H1 (cell line): ENCODE measurements at regions not wholly inside any gene's neighbourhood (a gene's known extent, or its start where the extent isn't known, plus 50 kb on each side); places are given as distances from the start of the nearest gene placed in this dataset.
"Not testable (repeated sequence)": the region's sequence is repeated elsewhere in the genome, so short reads cannot be mapped to it uniquely, and the experiment has no call there.

Experiments used
- CTCF ChIA-PET: fragments of 300-600 bp; sonication (Branson Sonifier 250); formaldehyde crosslinking; loops from one replicate; lab custom pipeline; 2021; ENCODE audit not compliant: partially characterized antibody; lab: Charles Lee
- POLR2A ChIA-PET: fragments of 300-600 bp; sonication (Branson Sonifier 250); formaldehyde crosslinking; loops from one replicate; lab custom pipeline; 2021; ENCODE audit warnings: inconsistent platforms; ENCODE audit not compliant: partially characterized antibody; lab: Charles Lee
- DNase-seq, 2 experiments: peaks; one replicate each; pipeline versions ENCODE4 v3.0.0 to v3.0.0-alpha.2; 2010 to 2022; ENCODE audit warnings: low spot score in 2 of 2, low read depth in 1 of 2, mixed read lengths in 1 of 2
- FAIRE-seq: peaks from 2 replicates; lab custom pipeline; 2011; peaks lifted over from hg19 to GRCh38; lab: Jason Lieb, UNC
- H2AFZ ChIP-seq: 2 replicates; pipeline ENCODE4 v1.8.1; 2012; ENCODE audit warnings: low read length, inconsistent platforms
- H2AK5ac ChIP-seq: 2 replicates; pipeline ENCODE4 v1.6.1; 2013; ENCODE audit warnings: low read depth, low read length
- H2BK120ac ChIP-seq: replicated peaks from 2 replicates; pipeline ENCODE3; 2013; ENCODE audit warnings: low read depth, low read length, inconsistent platforms
- H2BK12ac ChIP-seq: 2 replicates; pipeline ENCODE4 v1.6.1; 2013; ENCODE audit warnings: low read depth, low read length
- H2BK15ac ChIP-seq: 2 replicates; pipeline ENCODE4 v1.6.1; 2013; ENCODE audit warnings: low read length
- H2BK20ac ChIP-seq: 2 replicates; pipeline ENCODE4 v1.6.1; 2013; ENCODE audit warnings: low read length
- H2BK5ac ChIP-seq: 2 replicates; pipeline ENCODE4 v1.6.1; 2013; ENCODE audit warnings: low read depth, low read length
- H3K14ac ChIP-seq: 2 replicates; pipeline ENCODE4 v1.6.1; 2013; ENCODE audit warnings: inconsistent platforms; ENCODE audit not compliant: insufficient read length
- H3K18ac ChIP-seq: 2 replicates; pipeline ENCODE4 v1.6.1; 2013; ENCODE audit warnings: low read length; ENCODE audit errors: extremely low read depth
- H3K23ac ChIP-seq: 2 replicates; pipeline ENCODE4 v1.6.1; 2013; ENCODE audit warnings: inconsistent platforms; ENCODE audit not compliant: insufficient read length
- H3K23me2 ChIP-seq: 2 replicates; pipeline ENCODE4 v1.6.1; 2013; ENCODE audit warnings: low read depth, low read length
- H3K27ac ChIP-seq: 2 replicates; pipeline ENCODE4 v1.6.1; 2011; ENCODE audit warnings: low read depth, low read length, inconsistent platforms
- H3K27me3 ChIP-seq, 4 experiments: replicated peaks in 1 of 4; 1 replicate in 1 of 4; 2 replicates in 3 of 4; pipeline versions ENCODE4 v1.6.1 to v1.8.1; 2011 to 2013; ENCODE audit warnings: low read length in 3 of 4, mild to moderate bottlenecking in 3 of 4, inconsistent platforms in 2 of 4, mixed read lengths in 2 of 4, moderate library complexity in 1 of 4; ENCODE audit not compliant: control insufficient read depth in 3 of 4, insufficient read depth in 3 of 4; ENCODE audit errors: extremely low read depth in 1 of 4
- H3K36me3 ChIP-seq, 4 experiments: 2 replicates each; pipeline versions ENCODE4 v1.6.1 to v1.8.1; 2011 to 2013; ENCODE audit warnings: mild to moderate bottlenecking in 4 of 4, low read length in 3 of 4, moderate library complexity in 2 of 4, control low read depth in 1 of 4, inconsistent platforms in 1 of 4; ENCODE audit not compliant: insufficient read depth in 4 of 4, control insufficient read depth in 2 of 4
- H3K4ac ChIP-seq: replicated peaks from 2 replicates; pipeline ENCODE3; 2013; ENCODE audit warnings: low read length, low read depth, mixed read lengths, inconsistent platforms; ENCODE audit not compliant: insufficient read length
- H3K4me1 ChIP-seq, 4 experiments: replicated peaks in 1 of 4; 1 replicate in 1 of 4; 2 replicates in 3 of 4; pipeline versions ENCODE4 v1.6.1 to v1.8.1; 2011 to 2013; ENCODE audit warnings: low read length in 3 of 4, inconsistent platforms in 2 of 4, mixed read lengths in 1 of 4; ENCODE audit not compliant: insufficient read depth in 4 of 4, control insufficient read depth in 3 of 4
- H3K4me2 ChIP-seq, 2 experiments: 2 replicates each; pipeline versions ENCODE4 v1.6.1 to v1.8.1; 2011 to 2013; ENCODE audit warnings: low read depth in 2 of 2, low read length in 2 of 2, control low read depth in 1 of 2, inconsistent platforms in 1 of 2, mild to moderate bottlenecking in 1 of 2; ENCODE audit not compliant: insufficient read depth in 1 of 2
- H3K4me3 ChIP-seq, 4 experiments: fragments of 200-600, 300-600 bp in 1 of 4; sonication (generic), shearing (Covaris generic), sonication (Bioruptor Twin) in 1 of 4; 2 replicates each; pipeline versions ENCODE4 v1.5.1 to v1.8.1; 2011 to 2016; ENCODE audit warnings: low read length in 4 of 4, low read depth in 3 of 4, control low read depth in 2 of 4, inconsistent platforms in 2 of 4, mild to moderate bottlenecking in 2 of 4, mixed read lengths in 1 of 4, moderate library complexity in 1 of 4; ENCODE audit not compliant: insufficient read depth in 2 of 4; ENCODE audit errors: extremely low read depth in 1 of 4
- H3K56ac ChIP-seq: replicated peaks from 2 replicates; pipeline ENCODE3; 2013; ENCODE audit warnings: low read depth, mild to moderate bottlenecking, mixed read lengths, low read length, inconsistent platforms; ENCODE audit not compliant: insufficient read length
- H3K79me1 ChIP-seq: 2 replicates; pipeline ENCODE4 v1.6.1; 2013; ENCODE audit warnings: low read depth, low read length, control low read depth
- H3K79me2 ChIP-seq, 2 experiments: 2 replicates each; pipeline versions ENCODE4 v1.6.1 to v1.8.1; 2012 to 2013; ENCODE audit warnings: low read length in 2 of 2, mild to moderate bottlenecking in 2 of 2, inconsistent platforms in 1 of 2; ENCODE audit not compliant: insufficient read depth in 2 of 2, control insufficient read depth in 1 of 2
- H3K9ac ChIP-seq, 4 experiments: replicated peaks in 1 of 4; 1 replicate in 1 of 4; 2 replicates in 3 of 4; pipeline versions ENCODE4 v1.6.1 to v1.8.1; 2011 to 2013; ENCODE audit warnings: low read depth in 3 of 4, low read length in 3 of 4, control low read depth in 2 of 4, mild to moderate bottlenecking in 2 of 4, moderate library complexity in 2 of 4, inconsistent platforms in 1 of 4; ENCODE audit errors: extremely low read depth in 1 of 4
- H3K9me3 ChIP-seq, 2 experiments: 2 replicates each; pipeline versions ENCODE4 v1.6.1 to v1.8.1; 2012 to 2013; ENCODE audit warnings: mild to moderate bottlenecking in 2 of 2, moderate library complexity in 2 of 2, control low read depth in 1 of 2, inconsistent platforms in 1 of 2, low read depth in 1 of 2, low read length in 1 of 2, mixed read lengths in 1 of 2; ENCODE audit not compliant: insufficient read depth in 2 of 2
- H4K20me1 ChIP-seq, 2 experiments: replicated peaks in 1 of 2; 2 replicates each; pipeline versions ENCODE3 to v1.8.1; 2011 to 2013; ENCODE audit warnings: inconsistent platforms in 2 of 2, low read length in 2 of 2, mild to moderate bottlenecking in 1 of 2; ENCODE audit not compliant: insufficient read depth in 2 of 2, control insufficient read depth in 1 of 2
- H4K5ac ChIP-seq: 2 replicates; pipeline ENCODE4 v1.6.1; 2013; ENCODE audit warnings: low read length, low read depth, mixed read lengths, inconsistent platforms; ENCODE audit not compliant: insufficient read length
- H4K8ac ChIP-seq: 2 replicates; pipeline ENCODE4 v1.8.0; 2013; ENCODE audit warnings: mild to moderate bottlenecking, moderate library complexity, low read length, inconsistent platforms; ENCODE audit not compliant: insufficient read depth; ENCODE audit errors: extremely low read depth
- H4K91ac ChIP-seq: replicated peaks from 2 replicates; pipeline ENCODE3; 2013; ENCODE audit warnings: low read length, mixed read lengths, inconsistent platforms; ENCODE audit not compliant: insufficient read length
- WGBS, 2 experiments: shearing (Covaris generic) in 1 of 2; methylation state at CpG; one replicate each; pipeline versions ENCODE4 v1.1.6 to v1.1.7; 2013 to 2015; ENCODE audit warnings: low lambda C conversion rate in 2 of 2, mixed read lengths in 2 of 2, inconsistent platforms in 1 of 2, low coverage in 1 of 2, missing lambda C conversion rate in 1 of 2; ENCODE audit not compliant: insufficient replicate concordance in 2 of 2, insufficient coverage in 1 of 2, insufficient read length in 1 of 2; ENCODE audit errors: extremely low coverage in 1 of 2, missing lambda C conversion rate in 1 of 2; 5-methylcytosine and 5-hydroxymethylcytosine counted together

GRCh38 chr22:16391417-16391930 lies 201.1 kb downstream of the CCT8L2 start:
- H2BK5ac ChIP-seq, H3K9ac ChIP-seq, FAIRE-seq, H3K4me2 ChIP-seq, H2BK15ac ChIP-seq, H3K23ac ChIP-seq, H3K4me3 ChIP-seq, H3K27ac ChIP-seq, DNase-seq, H3K4ac ChIP-seq, H3K27me3 ChIP-seq, H3K14ac ChIP-seq, H3K4me1 ChIP-seq, POLR2A ChIA-PET, H4K91ac ChIP-seq, H4K8ac ChIP-seq, H2BK12ac ChIP-seq, CTCF ChIA-PET, H3K79me1 ChIP-seq, H3K36me3 ChIP-seq, H4K5ac ChIP-seq, H2BK20ac ChIP-seq, H2AK5ac ChIP-seq, H2BK120ac ChIP-seq, H3K18ac ChIP-seq, H3K79me2 ChIP-seq, H3K23me2 ChIP-seq, H4K20me1 ChIP-seq, H3K56ac ChIP-seq, H2AFZ ChIP-seq: not testable (repeated sequence)
- 89% methylated on average over 7 of the region's 20 CpGs; no CpG with 5 or more reads in 1 of the 2 experiments for WGBS, 2 experiments
- H3K9me3 ChIP-seq: peaks cover 2 to 64% of the 10 kb centered on the region in 2 experiments; a peak in 3 of 4 replicates

DNA sequence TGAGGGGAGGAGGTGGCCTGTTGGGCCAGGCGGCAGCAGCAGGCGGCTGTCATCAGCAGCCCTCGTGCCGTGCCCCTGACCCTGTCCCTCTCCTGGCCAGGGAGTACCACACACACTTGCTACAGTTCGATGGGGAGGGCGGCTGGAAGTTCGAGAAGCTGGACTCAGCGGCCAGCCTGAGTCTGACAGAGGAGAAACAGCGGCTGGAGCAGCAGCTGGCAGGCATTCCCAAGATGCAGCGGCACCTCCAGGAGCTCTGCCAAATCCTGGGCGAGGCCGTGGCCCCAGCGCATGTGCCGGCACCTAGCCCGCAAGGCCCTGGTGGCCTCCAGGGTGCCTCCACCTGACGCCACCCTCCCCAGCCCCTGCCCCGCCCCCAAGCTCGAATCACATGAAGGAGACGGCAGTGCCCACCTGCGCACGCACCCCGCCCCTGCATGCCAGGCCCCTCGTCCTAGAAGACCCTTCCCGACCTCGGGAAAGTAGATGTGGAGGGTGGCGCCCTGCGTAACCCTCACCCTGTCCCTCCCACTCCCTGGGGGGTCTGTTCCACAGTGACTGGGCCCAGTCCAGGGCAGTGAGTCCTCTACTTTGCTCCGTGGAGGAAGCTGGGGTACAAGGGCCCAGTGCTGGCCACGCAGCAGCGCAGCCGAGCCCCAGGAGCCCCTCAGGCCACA lies 201.9 kb downstream of the CCT8L2 start:
- H2BK120ac ChIP-seq, H2AK5ac ChIP-seq, H3K36me3 ChIP-seq, POLR2A ChIA-PET, H3K27me3 ChIP-seq, H3K27ac ChIP-seq, H2BK15ac ChIP-seq, H3K56ac ChIP-seq, CTCF ChIA-PET, H3K4me1 ChIP-seq, H3K79me2 ChIP-seq, H3K9ac ChIP-seq, H2BK12ac ChIP-seq, H4K8ac ChIP-seq, H3K79me1 ChIP-seq, H3K4me2 ChIP-seq, H4K5ac ChIP-seq, DNase-seq, H2AFZ ChIP-seq, H3K4me3 ChIP-seq, H3K18ac ChIP-seq, FAIRE-seq, H3K14ac ChIP-seq, H4K20me1 ChIP-seq, H3K4ac ChIP-seq, H2BK5ac ChIP-seq, H3K23ac ChIP-seq, H4K91ac ChIP-seq, H2BK20ac ChIP-seq, H3K23me2 ChIP-seq: not testable (repeated sequence)
- WGBS, 2 experiments: 87% methylated on average over 5 of the region's 31 CpGs; no CpG with 5 or more reads in 1 of the 2 experiments
- H3K9me3 ChIP-seq: peaks cover 2 to 60% of the 10 kb centered on the region in 2 experiments; a peak in 3 of 4 replicates
